ENCODE measurements at regions not wholly inside any gene's neighbourhood (a gene's known extent, or its start where the extent isn't known, plus 50 kb on each side); places are given as distances from the start of the nearest gene placed in this dataset.

DNA sequence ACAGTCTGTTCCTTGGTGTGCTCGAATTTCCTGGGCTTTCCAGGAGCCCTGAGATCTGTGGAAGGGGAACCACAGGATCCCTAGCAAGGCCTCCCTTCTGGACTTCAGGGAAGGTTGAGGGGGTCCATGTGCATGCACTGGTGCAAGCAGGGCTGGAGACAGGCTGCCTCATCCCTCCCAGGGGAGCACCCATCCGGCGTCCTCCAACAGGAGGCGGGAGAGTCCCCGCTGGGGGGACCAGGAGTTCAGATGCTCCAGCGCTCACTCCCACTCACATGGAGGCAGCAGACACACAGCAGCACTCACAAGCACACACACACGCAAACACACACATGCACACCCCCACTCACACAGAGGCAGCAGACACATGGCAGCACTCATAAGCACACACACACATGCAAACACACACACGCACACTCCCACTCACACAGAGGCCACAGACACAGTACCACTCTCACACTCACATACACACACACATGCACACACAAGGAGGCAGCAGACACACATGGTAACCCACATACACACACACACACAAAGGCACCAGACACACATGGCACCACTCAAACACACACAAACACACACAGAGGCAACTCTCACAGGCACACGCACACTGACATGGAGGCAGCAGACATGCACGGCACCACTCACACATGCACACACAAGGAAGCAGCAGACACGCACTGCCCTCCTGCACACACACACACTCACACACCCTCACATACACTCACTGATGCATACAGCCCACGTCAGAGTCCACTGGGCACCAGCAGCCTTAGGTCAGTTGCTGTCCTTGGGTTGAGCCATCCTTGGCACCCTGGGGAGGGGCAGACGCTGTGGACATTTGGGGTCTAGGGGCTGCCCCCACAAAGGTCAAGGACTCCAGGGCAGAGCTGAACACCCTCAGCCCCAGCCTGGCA is 247.0 kb upstream of the PPP2R2D start:
- no peak overlapping the region for H3K9ac ChIP-seq (ENCODE audit: low read length)
- no peak overlapping the region for H3K4me3 ChIP-seq (ENCODE audit: low read length)
- H3K27me3 ChIP-seq (ENCODE audit: control insufficient read depth, insufficient read depth, low read length) = no peaks in the 10 kb centered on the region
- no peaks in the 10 kb centered on the region for H3K36me3 ChIP-seq (ENCODE audit: control insufficient read depth, insufficient read depth, low read length)
- H3K4me1 ChIP-seq (ENCODE audit: control insufficient read depth, insufficient read depth, low read length) = no peaks in the 10 kb centered on the region
- H3K27ac ChIP-seq (ENCODE audit: low read depth, low read length) = no peak overlapping the region

DNA sequence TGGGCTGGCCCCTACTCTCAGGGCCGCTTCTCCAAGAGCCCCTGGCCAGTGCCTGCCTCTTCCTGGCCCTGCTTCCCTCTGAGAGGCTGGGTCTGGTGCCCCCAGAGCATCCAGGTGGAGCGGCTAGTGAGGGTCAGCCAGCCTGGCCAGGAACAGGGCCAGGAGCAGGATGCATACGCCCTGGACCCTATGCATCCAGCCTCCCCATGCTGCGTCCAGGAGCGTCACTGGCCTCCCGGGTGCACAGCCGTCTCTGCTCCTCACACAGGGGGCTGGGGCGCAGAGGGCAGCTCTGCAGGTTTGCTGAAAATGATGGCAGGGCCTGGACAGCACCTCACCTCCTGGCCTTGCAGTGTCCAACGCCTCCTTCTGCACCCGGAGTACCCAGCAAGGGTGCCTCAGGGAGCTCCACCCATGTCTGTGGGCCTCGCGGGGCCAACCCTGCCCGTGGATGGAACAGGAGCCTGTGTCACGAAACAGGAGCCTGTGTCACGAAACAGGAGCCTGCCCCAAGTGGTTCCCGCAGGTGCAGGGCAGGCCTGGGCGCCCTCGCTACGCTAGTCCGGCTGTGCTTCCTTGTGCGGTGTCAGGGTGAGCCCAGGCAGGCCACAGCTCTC is 246.2 kb upstream of the PPP2R2D start:
- Histone ChIP-seq H3K27ac (ENCODE audit: low read depth, low read length) (no peak overlapping the region), H3K4me3 (ENCODE audit: low read length) (no peak overlapping the region), H3K9ac (ENCODE audit: low read length) (no peak overlapping the region), H3K4me1 (ENCODE audit: control insufficient read depth, insufficient read depth, low read length) (no peaks in the 10 kb centered on the region), H3K36me3 (ENCODE audit: control insufficient read depth, insufficient read depth, low read length) (no peaks in the 10 kb centered on the region), H3K27me3 (ENCODE audit: control insufficient read depth, insufficient read depth, low read length) (no peaks in the 10 kb centered on the region)

DNA sequence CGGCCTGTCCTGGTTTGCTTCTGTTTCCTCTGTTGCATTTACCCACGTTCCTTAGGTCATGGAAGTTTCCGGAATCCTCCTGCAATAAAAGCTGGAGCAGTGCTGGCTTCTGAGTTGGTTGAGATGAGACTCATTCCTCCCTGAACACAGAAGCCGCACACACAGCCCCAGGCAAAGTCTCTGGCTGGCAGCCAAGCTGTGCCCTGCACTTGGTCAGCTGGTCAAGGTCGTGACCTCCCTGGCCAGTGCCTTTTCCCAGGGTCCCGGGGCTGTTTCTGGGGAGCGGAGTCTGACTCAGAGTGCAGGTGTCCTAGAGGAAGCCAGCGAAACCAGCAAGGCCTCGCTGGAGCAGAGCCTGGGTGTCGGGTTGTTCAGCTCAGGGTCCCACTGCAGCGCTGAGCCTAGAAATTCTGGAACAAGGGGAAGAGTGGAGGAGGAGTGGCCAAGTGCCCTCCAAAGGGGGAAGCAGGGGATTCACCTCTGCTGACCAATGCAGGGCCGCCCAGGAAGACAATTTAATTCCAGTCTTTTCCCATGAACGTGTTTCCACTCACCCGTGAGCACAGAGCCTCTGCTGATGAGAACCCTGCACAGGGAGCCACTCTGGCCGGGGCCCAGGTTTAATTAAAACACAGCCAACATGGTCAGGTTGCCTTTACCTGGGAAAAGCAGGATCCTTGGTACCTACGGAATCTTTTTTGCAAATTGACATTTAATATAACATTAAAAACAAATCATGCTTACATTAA is 245.5 kb upstream of the PPP2R2D start:
- Histone ChIP-seq H3K27me3 (ENCODE audit: control insufficient read depth, insufficient read depth, low read length) (no peaks in the 10 kb centered on the region), H3K36me3 (ENCODE audit: control insufficient read depth, insufficient read depth, low read length) (no peaks in the 10 kb centered on the region), H3K4me3 (ENCODE audit: low read length) (no peak overlapping the region), H3K4me1 (ENCODE audit: control insufficient read depth, insufficient read depth, low read length) (no peaks in the 10 kb centered on the region), H3K27ac (ENCODE audit: low read depth, low read length) (no peak overlapping the region), H3K9ac (ENCODE audit: low read length) (no peak overlapping the region)

DNA sequence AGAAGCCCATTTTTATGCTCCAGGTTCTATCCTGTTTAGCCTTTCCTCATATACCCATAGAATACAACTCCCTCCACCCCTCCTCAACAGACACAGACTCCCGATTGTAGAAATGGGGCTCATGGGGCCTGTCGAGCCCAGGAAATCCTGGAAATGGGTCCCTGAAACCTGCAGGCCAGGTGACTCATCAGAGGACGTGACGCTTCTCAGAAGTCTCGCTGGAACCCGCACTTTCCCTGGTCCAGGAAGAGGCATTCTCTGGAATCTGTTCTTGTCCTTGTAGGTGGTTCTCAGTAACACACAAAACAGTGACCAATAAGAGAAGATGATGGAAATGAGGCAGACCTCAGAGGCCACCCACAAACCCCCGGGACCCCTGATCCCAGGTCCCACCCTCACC is 244.8 kb upstream of the PPP2R2D start:
- no peak overlapping the region for H3K4me3 ChIP-seq (ENCODE audit: low read length)
- H3K9ac ChIP-seq (ENCODE audit: low read length) = no peak overlapping the region
- no peak overlapping the region for H3K27ac ChIP-seq (ENCODE audit: low read depth, low read length)
- H3K36me3 ChIP-seq (ENCODE audit: control insufficient read depth, insufficient read depth, low read length) = no peaks in the 10 kb centered on the region
- H3K27me3 ChIP-seq (ENCODE audit: control insufficient read depth, insufficient read depth, low read length) = no peaks in the 10 kb centered on the region
- H3K4me1 ChIP-seq (ENCODE audit: control insufficient read depth, insufficient read depth, low read length) = no peaks in the 10 kb centered on the region

DNA sequence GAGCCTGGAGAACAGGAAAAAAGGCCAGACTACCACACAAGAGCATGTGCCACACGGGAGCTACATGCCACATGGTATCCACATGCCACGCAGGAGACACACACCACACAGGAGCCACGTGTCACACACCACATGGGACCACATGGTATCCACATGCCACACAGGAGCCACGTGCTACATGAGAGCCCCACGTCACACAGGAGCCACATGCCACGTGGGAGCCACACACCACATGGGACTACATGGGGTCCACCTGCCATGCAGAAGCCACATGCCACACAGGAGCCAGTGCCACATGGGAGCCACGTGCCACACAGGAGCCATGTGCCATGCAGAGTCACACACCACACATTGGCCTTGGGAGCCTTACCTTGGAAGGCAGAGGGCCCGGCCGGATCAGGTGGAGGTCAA is 244.4 kb upstream of the PPP2R2D start:
- no peak overlapping the region for H3K27ac ChIP-seq (ENCODE audit: low read depth, low read length)
- no peaks in the 10 kb centered on the region for H3K4me1 ChIP-seq (ENCODE audit: control insufficient read depth, insufficient read depth, low read length)
- no peaks in the 10 kb centered on the region for H3K27me3 ChIP-seq (ENCODE audit: control insufficient read depth, insufficient read depth, low read length)

DNA sequence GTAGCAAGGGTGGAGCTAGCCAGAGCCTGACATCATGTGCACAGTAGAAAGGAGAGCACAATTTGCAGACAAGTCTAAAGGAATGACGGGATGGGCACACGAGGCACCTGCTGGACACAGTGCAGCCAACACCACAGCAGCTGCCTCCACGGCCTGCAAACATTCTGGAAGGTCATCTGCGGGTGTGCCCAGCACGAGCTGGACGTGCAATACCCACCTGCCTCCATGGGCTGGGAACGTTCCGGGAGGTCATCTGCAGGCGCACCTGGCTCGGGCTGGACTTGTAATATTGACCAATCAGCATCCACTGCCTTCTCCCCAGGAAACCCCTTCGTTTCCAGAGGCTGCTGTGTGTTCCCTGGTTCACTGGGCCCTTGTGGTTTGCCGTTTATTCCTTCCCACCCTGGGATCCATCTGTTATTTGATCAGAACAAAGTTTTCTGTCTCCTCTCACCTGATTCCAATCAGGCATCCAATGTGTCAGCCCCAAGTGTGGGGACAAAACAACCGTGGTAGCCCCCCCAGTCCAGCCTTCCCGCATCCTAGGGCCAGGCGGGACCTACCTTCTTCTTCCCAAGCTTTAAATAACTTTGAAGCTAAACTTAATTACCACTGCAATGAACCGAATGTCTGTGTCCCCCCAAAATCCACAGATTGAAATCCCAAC is 243.4 kb upstream of the PPP2R2D start:
- Histone ChIP-seq H3K4me1 (ENCODE audit: control insufficient read depth, insufficient read depth, low read length) (no peaks in the 10 kb centered on the region), H3K36me3 (ENCODE audit: control insufficient read depth, insufficient read depth, low read length) (no peaks in the 10 kb centered on the region), H3K4me3 (ENCODE audit: low read length) (no peak overlapping the region), H3K27me3 (ENCODE audit: control insufficient read depth, insufficient read depth, low read length) (no peaks in the 10 kb centered on the region), H3K9ac (ENCODE audit: low read length) (no peak overlapping the region), H3K27ac (ENCODE audit: low read depth, low read length) (no peak overlapping the region)

More for the DNA sequence above, 244.4 kb upstream of the PPP2R2D start:
- Histone ChIP-seq H3K9ac (ENCODE audit: low read length) (no peak overlapping the region), H3K4me3 (ENCODE audit: low read length) (no peak overlapping the region), H3K36me3 (ENCODE audit: control insufficient read depth, insufficient read depth, low read length) (no peaks in the 10 kb centered on the region)

DNA sequence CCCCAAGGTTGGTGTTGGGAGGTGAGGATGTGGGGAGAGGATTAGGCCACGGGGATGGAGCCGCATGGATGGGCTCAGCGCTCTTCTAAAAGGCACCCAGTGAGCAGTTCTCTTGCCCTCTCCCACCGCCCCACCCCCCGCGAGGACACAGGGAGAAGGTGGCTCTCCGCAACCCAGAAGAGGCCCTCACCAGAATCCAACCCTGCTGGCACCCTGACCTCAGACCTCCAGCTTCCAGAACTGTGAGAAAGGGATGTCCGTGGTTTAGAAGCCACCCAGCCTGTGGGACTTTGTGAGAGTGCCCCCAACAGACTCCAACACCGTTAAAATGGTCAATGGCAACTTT is 242.8 kb upstream of the PPP2R2D start:
- H3K27me3 ChIP-seq (ENCODE audit: control insufficient read depth, insufficient read depth, low read length) = no peaks in the 10 kb centered on the region
- H3K9ac ChIP-seq (ENCODE audit: low read length) = no peak overlapping the region

DNA sequence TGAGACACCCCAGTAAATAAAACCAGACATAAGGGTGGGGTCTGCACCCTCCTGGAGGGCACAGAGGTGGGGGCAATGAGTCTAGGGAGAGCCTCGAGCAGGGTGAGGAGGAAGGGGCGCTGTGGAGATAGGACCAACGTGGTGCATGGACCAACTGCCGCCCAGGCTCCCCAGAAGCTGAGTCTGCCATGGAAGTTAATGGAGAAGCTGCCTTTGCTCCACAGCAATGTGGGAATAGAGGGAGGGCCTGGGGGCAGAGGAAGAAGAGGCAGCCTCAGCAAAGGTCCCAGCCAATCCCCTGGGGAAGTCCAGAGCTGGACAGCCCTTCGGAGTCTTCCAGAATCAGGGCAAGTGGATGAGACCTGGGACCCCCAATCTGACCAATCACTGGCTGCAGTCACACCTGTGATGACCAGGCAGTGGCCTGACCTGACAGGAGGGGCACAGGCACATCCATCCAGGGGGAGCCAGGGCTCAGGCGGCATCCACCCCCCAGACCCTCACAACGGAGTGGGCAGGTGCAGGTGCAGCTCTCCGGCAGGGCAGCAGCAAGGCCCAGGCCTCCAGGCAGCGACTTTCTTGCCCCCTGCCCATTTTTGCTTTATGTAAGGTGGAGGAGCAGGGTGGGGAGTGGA is 242.2 kb upstream of the PPP2R2D start:
- Histone ChIP-seq H3K9ac (ENCODE audit: low read length) (no peak overlapping the region), H3K4me1 (ENCODE audit: control insufficient read depth, insufficient read depth, low read length) (no peaks in the 10 kb centered on the region), H3K4me3 (ENCODE audit: low read length) (no peak overlapping the region), H3K27ac (ENCODE audit: low read depth, low read length) (no peak overlapping the region), H3K27me3 (ENCODE audit: control insufficient read depth, insufficient read depth, low read length) (no peaks in the 10 kb centered on the region), H3K36me3 (ENCODE audit: control insufficient read depth, insufficient read depth, low read length) (no peaks in the 10 kb centered on the region)

More for the DNA sequence above, 242.8 kb upstream of the PPP2R2D start:
- no peak overlapping the region for H3K27ac ChIP-seq (ENCODE audit: low read depth, low read length)
- H3K4me1 ChIP-seq (ENCODE audit: control insufficient read depth, insufficient read depth, low read length) = no peaks in the 10 kb centered on the region
- H3K4me3 ChIP-seq (ENCODE audit: low read length) = no peak overlapping the region
- H3K36me3 ChIP-seq (ENCODE audit: control insufficient read depth, insufficient read depth, low read length) = no peaks in the 10 kb centered on the region

DNA sequence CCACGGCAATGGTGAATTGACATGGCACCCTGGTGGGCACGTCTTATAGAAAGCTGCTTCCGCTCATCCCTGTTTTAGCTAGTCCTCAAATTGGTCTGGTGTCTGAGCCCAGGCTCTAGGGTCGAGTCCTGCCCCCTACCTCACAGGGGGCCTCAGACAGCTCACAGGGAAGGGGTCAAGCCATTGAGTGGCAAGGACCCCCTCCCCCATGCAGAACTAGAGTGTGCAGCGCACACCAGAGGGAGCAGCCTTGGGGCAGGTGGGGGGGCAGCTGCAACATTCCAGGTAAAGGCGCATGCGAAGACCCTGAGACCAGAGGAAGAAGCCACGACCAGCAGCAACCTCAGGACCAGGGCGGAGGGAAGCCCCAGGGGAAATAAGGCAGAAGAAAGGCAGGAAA is 240.4 kb upstream of the PPP2R2D start:
- Histone ChIP-seq H3K4me3 (ENCODE audit: low read length) (no peak overlapping the region), H3K9ac (ENCODE audit: low read length) (no peak overlapping the region), H3K4me1 (ENCODE audit: control insufficient read depth, insufficient read depth, low read length) (no peaks in the 10 kb centered on the region), H3K27me3 (ENCODE audit: control insufficient read depth, insufficient read depth, low read length) (no peaks in the 10 kb centered on the region), H3K27ac (ENCODE audit: low read depth, low read length) (no peak overlapping the region), H3K36me3 (ENCODE audit: control insufficient read depth, insufficient read depth, low read length) (no peaks in the 10 kb centered on the region)

DNA sequence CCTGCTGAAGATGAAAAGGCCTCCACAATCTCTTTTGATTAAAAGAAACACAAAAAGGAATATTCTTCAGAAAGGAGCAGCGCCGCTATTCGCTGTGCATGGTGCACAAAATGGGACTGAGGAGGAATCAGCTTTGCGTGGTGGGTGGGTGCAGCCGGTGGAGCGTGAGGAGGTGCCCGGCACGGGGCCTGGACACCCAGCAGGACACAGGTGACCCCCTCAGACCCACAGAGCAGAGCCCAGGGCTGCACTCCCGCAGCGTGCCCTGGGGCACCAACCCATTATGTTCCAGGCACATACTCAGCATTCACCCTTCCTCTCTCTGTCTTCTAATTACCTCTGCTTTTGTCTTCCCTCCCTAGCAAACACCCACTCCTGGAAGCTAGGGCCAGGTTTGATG is 238.0 kb upstream of the PPP2R2D start:
- H3K9ac ChIP-seq (ENCODE audit: low read length) = no peak overlapping the region
- H3K4me1 ChIP-seq (ENCODE audit: control insufficient read depth, insufficient read depth, low read length) = no peaks in the 10 kb centered on the region
- H3K4me3 ChIP-seq (ENCODE audit: low read length) = no peak overlapping the region
- H3K27ac ChIP-seq (ENCODE audit: low read depth, low read length) = no peak overlapping the region
- no peaks in the 10 kb centered on the region for H3K36me3 ChIP-seq (ENCODE audit: control insufficient read depth, insufficient read depth, low read length)
- no peaks in the 10 kb centered on the region for H3K27me3 ChIP-seq (ENCODE audit: control insufficient read depth, insufficient read depth, low read length)

DNA sequence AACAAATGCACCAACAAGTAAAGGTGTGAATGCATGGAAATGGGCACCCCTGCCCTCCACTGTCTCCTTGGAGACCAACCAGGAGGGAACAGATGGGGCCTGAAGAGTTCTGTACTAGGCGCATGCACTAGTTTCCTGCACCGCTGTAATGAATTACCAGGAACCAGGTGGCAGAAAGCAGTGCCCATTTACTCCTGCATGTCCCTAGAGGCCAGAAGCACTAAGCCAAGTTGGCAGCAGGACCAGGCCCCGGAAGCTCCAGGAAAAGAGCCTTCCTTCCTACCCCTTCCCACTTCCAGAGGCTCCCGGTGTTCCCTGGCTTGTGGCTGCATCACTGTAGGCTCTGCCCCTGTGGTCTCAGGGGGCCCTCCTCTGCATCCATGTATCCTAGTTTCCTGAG is 237.5 kb upstream of the PPP2R2D start:
- Histone ChIP-seq H3K9ac (ENCODE audit: low read length) (no peak overlapping the region), H3K4me3 (ENCODE audit: low read length) (no peak overlapping the region), H3K27ac (ENCODE audit: low read depth, low read length) (no peak overlapping the region), H3K4me1 (ENCODE audit: control insufficient read depth, insufficient read depth, low read length) (no peaks in the 10 kb centered on the region), H3K36me3 (ENCODE audit: control insufficient read depth, insufficient read depth, low read length) (no peaks in the 10 kb centered on the region), H3K27me3 (ENCODE audit: control insufficient read depth, insufficient read depth, low read length) (no peaks in the 10 kb centered on the region)

DNA sequence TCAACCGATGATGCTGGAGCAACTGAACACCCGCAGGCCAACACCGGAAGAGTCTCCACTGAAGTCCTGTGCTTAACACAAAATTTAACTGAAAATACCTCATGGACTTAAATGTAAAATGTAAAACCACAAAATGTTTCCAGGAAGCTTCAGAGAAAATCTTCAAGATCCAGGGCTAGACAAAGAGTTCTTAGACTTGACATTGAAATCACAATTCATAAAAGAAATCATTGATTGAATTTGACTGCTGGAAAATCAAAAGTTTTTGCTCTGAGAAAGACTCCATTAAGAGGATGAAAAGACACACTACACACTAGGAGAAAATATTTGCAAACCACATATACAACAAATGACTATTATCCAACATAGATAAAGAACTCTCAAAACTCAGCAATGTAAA is 234.7 kb upstream of the PPP2R2D start:
- H3K4me3 ChIP-seq (ENCODE audit: low read length) = no peak overlapping the region
- H3K27me3 ChIP-seq (ENCODE audit: control insufficient read depth, insufficient read depth, low read length) = no peaks in the 10 kb centered on the region
- H3K27ac ChIP-seq (ENCODE audit: low read depth, low read length) = no peak overlapping the region
- no peak overlapping the region for H3K9ac ChIP-seq (ENCODE audit: low read length)
- no peaks in the 10 kb centered on the region for H3K36me3 ChIP-seq (ENCODE audit: control insufficient read depth, insufficient read depth, low read length)
- no peaks in the 10 kb centered on the region for H3K4me1 ChIP-seq (ENCODE audit: control insufficient read depth, insufficient read depth, low read length)

Data from rectal smooth muscle tissue (tissue), 1 donor.